Gastrocnemius medialis (tissue), 4 donors: ENCODE measurements at regions not wholly inside any gene's neighbourhood (a gene's known extent, or its start where the extent isn't known, plus 50 kb on each side); places are given as distances from the start of the nearest gene placed in this dataset.

Source experiments
- ATAC-seq, 2 donors: fragments of 150-250 bp; one replicate each; pipeline ENCODE4 v1.9.1; 2016
- DNase-seq, 2 donors: peaks; one replicate each; pipeline ENCODE4 v3.0.0-alpha.2; 2019
- H3K27ac ChIP-seq, 4 donors: fragments of 200-600 bp; sonication (generic); 1 replicate in 1 of 4; 2 replicates in 3 of 4; pipeline ENCODE4 v1.5.1; 2016 to 2018; ENCODE audit warnings: mild to moderate bottlenecking in 2 of 4, moderate library complexity in 1 of 4
- H3K27me3 ChIP-seq, 3 donors: fragments of 200-600 bp; sonication (generic) in 2 of 3; 1 replicate in 1 of 3; 2 replicates in 2 of 3; pipeline versions ENCODE4 v1.5.1 to v1.6.0; 2016 to 2019; ENCODE audit warnings: mild to moderate bottlenecking in 1 of 3, moderate library complexity in 1 of 3
- H3K36me3 ChIP-seq, 2 donors: fragments of 200-600 bp; sonication (generic) in 1 of 2; one replicate each; pipeline ENCODE4 v1.5.1; 2017 to 2018
- H3K4me1 ChIP-seq, 2 donors: fragments of 200-600 bp; sonication (generic) in 1 of 2; one replicate each; pipeline ENCODE4 v1.5.1; 2016 to 2017; ENCODE audit warnings: mild to moderate bottlenecking in 2 of 2
- H3K4me3 ChIP-seq, 4 donors: fragments of 200-600 bp; sonication (generic) in 3 of 4; 1 replicate in 1 of 4; 2 replicates in 3 of 4; pipeline ENCODE4 v1.5.1; 2016 to 2019; ENCODE audit warnings: mild to moderate bottlenecking in 2 of 4
- H3K9me3 ChIP-seq, 3 donors: fragments of 200-600 bp; sonication (generic) in 2 of 3; 1 replicate in 1 of 3; 2 replicates in 2 of 3; pipeline ENCODE4 v1.5.1; 2016 to 2019
- POLR2A ChIP-seq, 2 donors: fragments of 450-650 bp; IDR thresholded peaks; one replicate each; pipeline ENCODE4 v1.6.1; 2017; ENCODE audit warnings: antibody characterized with exemption in 2 of 2, mild to moderate bottlenecking in 2 of 2, moderate library complexity in 2 of 2
- in situ Hi-C, 4 donors: fragments of 200-750 bp; cut with MboI; loops; one replicate each; pipeline versions ENCODE4 v1.15.0 to v1.8.0; 2017; ENCODE audit warnings: low sequenced_read_pairs in 4 of 4
- intact Hi-C: fragments of 100-400 bp; cut with DNase I; formaldehyde crosslinking; loops from one replicate; pipeline ENCODE4 v1.15.1; 2023; ENCODE audit warnings: low total_unique reads
- TF ChIP-seq, protein P1 (sequence below), 5 experiments: fragments of 450-650 bp in 3 of 5; fragments of 200-600 bp in 2 of 5; sonication (generic) in 2 of 5; IDR thresholded peaks in 4 of 5; conservative IDR thresholded peaks in 1 of 5; 1 replicate in 4 of 5; 2 replicates in 1 of 5; pipeline ENCODE4 v1.5.1; 2016 to 2019; ENCODE audit warnings: antibody characterized with exemption in 5 of 5, mild to moderate bottlenecking in 3 of 5, moderate library complexity in 3 of 5

DNA sequence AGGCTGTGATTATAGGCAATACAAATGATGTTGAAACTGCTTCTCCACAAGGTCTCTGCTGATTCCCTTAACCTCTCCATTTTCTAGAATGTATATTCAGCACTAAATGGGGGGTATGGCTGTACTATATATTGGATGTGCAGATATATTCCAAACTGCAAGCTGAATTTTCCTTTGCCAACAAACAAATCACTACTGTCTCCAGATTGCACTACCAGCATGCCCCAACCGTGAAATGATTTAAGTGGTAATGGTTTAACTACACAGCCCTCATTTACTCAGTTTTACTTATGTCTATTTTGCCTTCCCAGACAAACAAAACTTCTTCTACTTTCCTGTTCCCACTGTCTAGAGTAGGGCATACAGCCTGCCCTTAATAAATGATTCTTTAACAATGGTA lies 112.7 kb upstream of the GAREM1 start:
- Histone ChIP-seq H3K27me3 (no peaks in the 10 kb centered on the region), H3K27ac (no peak overlapping the region), H3K4me3 (no peak overlapping the region), H3K9me3 (no peaks in the 10 kb centered on the region), H3K36me3 (no peaks in the 10 kb centered on the region), H3K4me1 (no peaks in the 10 kb centered on the region)
- no peak for TF ChIP-seq POLR2A (IDR thresholded peaks at IDR 0.05)
- TF ChIP-seq, protein P1, sequence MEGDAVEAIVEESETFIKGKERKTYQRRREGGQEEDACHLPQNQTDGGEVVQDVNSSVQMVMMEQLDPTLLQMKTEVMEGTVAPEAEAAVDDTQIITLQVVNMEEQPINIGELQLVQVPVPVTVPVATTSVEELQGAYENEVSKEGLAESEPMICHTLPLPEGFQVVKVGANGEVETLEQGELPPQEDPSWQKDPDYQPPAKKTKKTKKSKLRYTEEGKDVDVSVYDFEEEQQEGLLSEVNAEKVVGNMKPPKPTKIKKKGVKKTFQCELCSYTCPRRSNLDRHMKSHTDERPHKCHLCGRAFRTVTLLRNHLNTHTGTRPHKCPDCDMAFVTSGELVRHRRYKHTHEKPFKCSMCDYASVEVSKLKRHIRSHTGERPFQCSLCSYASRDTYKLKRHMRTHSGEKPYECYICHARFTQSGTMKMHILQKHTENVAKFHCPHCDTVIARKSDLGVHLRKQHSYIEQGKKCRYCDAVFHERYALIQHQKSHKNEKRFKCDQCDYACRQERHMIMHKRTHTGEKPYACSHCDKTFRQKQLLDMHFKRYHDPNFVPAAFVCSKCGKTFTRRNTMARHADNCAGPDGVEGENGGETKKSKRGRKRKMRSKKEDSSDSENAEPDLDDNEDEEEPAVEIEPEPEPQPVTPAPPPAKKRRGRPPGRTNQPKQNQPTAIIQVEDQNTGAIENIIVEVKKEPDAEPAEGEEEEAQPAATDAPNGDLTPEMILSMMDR (IDR thresholded peaks at IDR 0.05 in 4 of 5, conservative IDR thresholded peaks at IDR 0.05 in 1 of 5), result no peak
- in situ Hi-C loops, result no loop called here
- no peak for DNase-seq
- no peak for ATAC-seq
- intact Hi-C loops, result no loop called here

DNA sequence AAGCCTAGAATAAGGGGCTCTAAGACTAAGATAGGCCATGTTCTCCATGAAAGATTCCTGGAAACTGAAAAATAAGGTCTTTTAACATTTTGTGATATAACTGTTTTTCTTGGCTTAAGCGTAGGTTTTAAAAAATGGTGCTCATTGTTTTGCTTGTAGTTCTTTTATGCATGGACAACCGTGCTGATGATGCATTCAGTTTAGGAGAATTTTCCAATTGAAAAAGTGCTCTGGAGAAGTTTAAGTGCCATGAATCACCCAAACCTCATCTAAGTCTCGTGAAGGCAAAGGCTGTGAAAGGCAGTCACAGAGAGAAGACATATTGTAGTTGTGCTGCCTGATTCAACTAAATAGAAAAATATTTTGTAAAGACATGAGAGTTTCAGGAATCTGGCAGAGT lies 111.8 kb upstream of the GAREM1 start:
- H3K27ac ChIP-seq, result no peak overlapping the region
- DNase-seq, result no peak
- no peaks in the 10 kb centered on the region for H3K9me3 ChIP-seq
- ATAC-seq, result no peak
- H3K27me3 ChIP-seq, result no peaks in the 10 kb centered on the region
- in situ Hi-C loops (no loop called here), intact Hi-C loops (no loop called here)
- TF ChIP-seq POLR2A (IDR thresholded peaks at IDR 0.05), result no peak
- TF ChIP-seq, protein P1 (IDR thresholded peaks at IDR 0.05 in 4 of 5, conservative IDR thresholded peaks at IDR 0.05 in 1 of 5), result no peak
- no peaks in the 10 kb centered on the region for H3K36me3 ChIP-seq
- no peaks in the 10 kb centered on the region for H3K4me1 ChIP-seq
- no peak overlapping the region for H3K4me3 ChIP-seq

DNA sequence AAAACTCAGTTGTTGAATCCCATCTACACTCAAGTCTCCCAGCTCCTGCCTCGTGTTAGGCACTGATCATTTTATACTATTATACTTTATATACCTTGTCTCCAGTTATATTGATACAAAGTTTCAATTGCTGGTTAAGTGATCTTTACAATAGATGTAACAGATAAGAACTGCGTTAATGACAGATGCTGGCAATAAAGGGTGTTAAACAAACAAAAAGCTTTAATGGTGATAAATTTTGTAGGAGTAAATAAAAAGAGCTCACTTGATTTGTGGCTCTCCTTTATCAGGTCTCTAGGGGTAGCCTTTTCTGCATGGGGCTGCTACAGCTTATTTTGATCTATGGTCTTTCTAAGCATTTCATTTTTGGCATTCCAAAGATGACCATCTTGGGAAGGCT lies 106.9 kb upstream of the GAREM1 start:
- no peak for DNase-seq
- Histone ChIP-seq H3K36me3 (no peaks in the 10 kb centered on the region), H3K4me1 (no peaks in the 10 kb centered on the region), H3K9me3 (no peaks in the 10 kb centered on the region), H3K27me3 (no peaks in the 10 kb centered on the region), H3K27ac (no peak overlapping the region), H3K4me3 (no peak overlapping the region)
- in situ Hi-C loops (no loop called here), intact Hi-C loops (no loop called here)
- no peak for ATAC-seq
- TF ChIP-seq POLR2A (IDR thresholded peaks at IDR 0.05), result no peak
- TF ChIP-seq, protein P1 (IDR thresholded peaks at IDR 0.05 in 4 of 5, conservative IDR thresholded peaks at IDR 0.05 in 1 of 5), result no peak

DNA sequence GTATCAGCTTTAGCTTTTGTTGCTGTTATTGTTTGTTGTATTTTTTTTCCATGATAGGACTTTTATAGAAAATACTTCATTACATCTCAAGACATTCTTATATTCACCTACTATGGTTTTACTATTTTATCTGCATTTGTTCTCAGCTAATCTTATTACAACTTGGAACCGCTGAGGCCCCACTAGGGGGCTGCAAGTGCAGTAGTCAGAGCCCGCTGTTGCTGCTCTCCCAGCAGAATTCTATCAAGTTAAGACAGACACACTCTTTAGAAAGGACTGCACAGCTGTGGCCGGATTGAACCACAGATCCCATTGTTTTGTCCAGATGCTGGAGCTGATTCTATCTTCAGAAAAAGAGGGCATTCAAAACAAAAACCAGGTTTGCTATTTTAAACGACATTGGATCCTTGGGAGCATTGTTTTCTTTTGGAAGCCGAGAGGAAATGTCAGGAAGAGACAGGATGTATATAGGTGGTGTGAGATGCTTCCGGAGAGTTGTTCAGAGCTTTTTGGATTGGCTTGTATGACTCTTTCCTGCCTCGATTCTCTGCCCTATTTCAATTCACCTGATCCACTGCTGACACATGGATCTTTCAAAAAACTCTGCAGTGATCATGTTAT lies 105.7 kb upstream of the GAREM1 start:
- H3K4me3 ChIP-seq, result no peak overlapping the region
- ATAC-seq, result no peak
- TF ChIP-seq POLR2A (IDR thresholded peaks at IDR 0.05), result no peak
- TF ChIP-seq, protein P1 (IDR thresholded peaks at IDR 0.05 in 4 of 5, conservative IDR thresholded peaks at IDR 0.05 in 1 of 5), result no peak
- H3K27ac ChIP-seq, result no peak overlapping the region
- H3K27me3 ChIP-seq, result no peaks in the 10 kb centered on the region
- intact Hi-C loops, result no loop called here
- DNase-seq, result no peak
- in situ Hi-C loops, result no loop called here
- H3K4me1 ChIP-seq, result no peaks in the 10 kb centered on the region
- H3K9me3 ChIP-seq, result no peaks in the 10 kb centered on the region
- no peaks in the 10 kb centered on the region for H3K36me3 ChIP-seq

DNA sequence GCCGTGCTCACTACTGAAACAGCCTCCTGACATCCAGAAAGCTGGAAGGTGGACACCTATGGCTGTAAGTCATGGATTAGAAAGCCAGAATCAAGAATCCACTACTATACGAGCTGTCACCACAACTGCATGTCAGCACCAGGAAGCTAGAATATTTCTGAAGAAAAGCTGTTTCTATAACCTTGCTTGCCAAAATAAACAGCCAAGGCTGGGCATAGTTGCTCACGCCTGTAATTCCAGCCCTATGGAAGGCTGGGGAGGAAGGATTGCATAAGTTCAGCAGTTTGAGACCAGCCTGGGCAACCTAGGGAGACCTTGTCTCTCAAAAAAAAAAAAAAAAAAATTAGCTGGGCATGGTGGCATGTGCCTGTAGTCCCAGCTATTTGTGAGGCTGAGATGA lies 96.3 kb upstream of the GAREM1 start:
- no peaks in the 10 kb centered on the region for H3K9me3 ChIP-seq
- no peaks in the 10 kb centered on the region for H3K4me1 ChIP-seq
- ATAC-seq (no peak), DNase-seq (no peak)
- TF ChIP-seq POLR2A (IDR thresholded peaks at IDR 0.05), result no peak
- TF ChIP-seq, protein P1 (IDR thresholded peaks at IDR 0.05 in 4 of 5, conservative IDR thresholded peaks at IDR 0.05 in 1 of 5), result no peak
- in situ Hi-C loops (no loop called here), intact Hi-C loops (no loop called here)
- no peak overlapping the region for H3K27ac ChIP-seq
- no peak overlapping the region for H3K4me3 ChIP-seq
- no peaks in the 10 kb centered on the region for H3K36me3 ChIP-seq
- H3K27me3 ChIP-seq, result no peaks in the 10 kb centered on the region
